SK-N-SH (cell line): ENCODE measurements at regions not wholly inside any gene's neighbourhood (a gene's known extent, or its start where the extent isn't known, plus 50 kb on each side); places are given as distances from the start of the nearest gene placed in this dataset.

Source experiments
- CTCF ChIA-PET: fragments of 300-600, 350-600 bp; formaldehyde crosslinking; extraction: SDS; loops from one replicate; lab custom pipeline; 2021; lab: Yijun Ruan, JAX
- POLR2A ChIA-PET: fragments of 350-600 bp; sonication (Branson Sonifier 250); formaldehyde crosslinking; extraction: SDS; loops from one replicate; lab custom pipeline; 2020; ENCODE audit warnings: antibody characterized with exemption, inconsistent platforms; lab: Yijun Ruan, JAX
- DNase-seq: peaks from one replicate; pipeline ENCODE4 v3.0.0; 2012
- H2AFZ ChIP-seq: fragments of 200-600 bp; sonication (generic); 2 replicates; pipeline ENCODE4 v1.8.1; 2016; ENCODE audit warnings: antibody characterized with exemption, mild to moderate bottlenecking, low read depth
- H3F3A ChIP-seq: fragments of 200-600 bp; sonication (generic); replicated peaks from 2 replicates; pipeline ENCODE3; 2016; ENCODE audit warnings: antibody characterized with exemption, mild to moderate bottlenecking; ENCODE audit not compliant: insufficient read depth
- H3K27ac ChIP-seq, 2 experiments: fragments of 200-500 bp in 1 of 2; fragments of 200-600 bp in 1 of 2; sonication (Bioruptor generic) in 1 of 2; sonication (generic), shearing (Covaris generic) in 1 of 2; 2 replicates each; pipeline versions ENCODE4 v1.5.1 to v1.6.1; 2014 to 2016; ENCODE audit warnings: low read depth in 2 of 2, inconsistent platforms in 1 of 2, low read length in 1 of 2, mild to moderate bottlenecking in 1 of 2, mixed read lengths in 1 of 2
- H3K27me3 ChIP-seq: fragments of 200-600 bp; sonication (generic), shearing (Covaris generic); 2 replicates; pipeline ENCODE4 v1.6.1; 2016; ENCODE audit warnings: mixed run types; ENCODE audit not compliant: insufficient read depth
- H3K36me3 ChIP-seq, 2 experiments: fragments of 200-500 bp in 1 of 2; fragments of 200-600 bp in 1 of 2; sonication (Bioruptor generic) in 1 of 2; sonication (generic) in 1 of 2; replicated peaks in 1 of 2; 2 replicates each; pipeline versions ENCODE3 to v1.5.1; 2014 to 2016; ENCODE audit warnings: low read length in 1 of 2, mild to moderate bottlenecking in 1 of 2; ENCODE audit not compliant: insufficient read depth in 2 of 2, control insufficient read depth in 1 of 2
- H3K4me1 ChIP-seq, 2 experiments: fragments of 200-500 bp in 1 of 2; fragments of 200-600 bp in 1 of 2; sonication (Bioruptor generic) in 1 of 2; sonication (generic), shearing (Covaris generic) in 1 of 2; 2 replicates each; pipeline versions ENCODE4 v1.5.1 to v1.6.1; 2014 to 2016; ENCODE audit warnings: low read depth in 1 of 2, low read length in 1 of 2, mixed run types in 1 of 2; ENCODE audit not compliant: insufficient read depth in 2 of 2, control insufficient read depth in 1 of 2
- H3K4me2 ChIP-seq: fragments of 200-600 bp; sonication (generic), shearing (Covaris generic); 2 replicates; pipeline ENCODE4 v1.6.1; 2017; ENCODE audit warnings: mixed run types
- H3K4me3 ChIP-seq, 2 experiments: fragments of 200-500 bp in 1 of 2; fragments of 200-600 bp in 1 of 2; sonication (Bioruptor generic) in 1 of 2; sonication (generic), shearing (Covaris generic) in 1 of 2; 2 replicates each; pipeline versions ENCODE4 v1.5.1 to v1.8.1; 2014 to 2016; ENCODE audit warnings: low read depth in 2 of 2, inconsistent platforms in 1 of 2, low read length in 1 of 2, mild to moderate bottlenecking in 1 of 2, mixed read lengths in 1 of 2, moderate library complexity in 1 of 2
- H3K79me2 ChIP-seq: fragments of 200-600 bp; sonication (generic); 2 replicates; pipeline ENCODE4 v1.8.1; 2017; ENCODE audit warnings: mild to moderate bottlenecking; ENCODE audit not compliant: insufficient read depth
- H3K9ac ChIP-seq: fragments of 200-600 bp; sonication (generic); 2 replicates; pipeline ENCODE4 v1.6.1; 2017; ENCODE audit warnings: mixed run types
- H3K9me2 ChIP-seq: fragments of 200-600 bp; sonication (generic); 2 replicates; pipeline ENCODE4 v1.6.1; 2017; ENCODE audit warnings: mixed run types
- H3K9me3 ChIP-seq: fragments of 200-600 bp; sonication (generic); 2 replicates; pipeline ENCODE4 v1.6.1; 2017; ENCODE audit warnings: mixed run types, mild to moderate bottlenecking, moderate library complexity
- H4K20me1 ChIP-seq: fragments of 200-600 bp; sonication (generic); 2 replicates; pipeline ENCODE4 v1.6.1; 2017; ENCODE audit warnings: mild to moderate bottlenecking, mixed run types; ENCODE audit not compliant: insufficient read depth
- CHD2 ChIP-seq: fragments of 150-350 bp; IDR thresholded peaks from 2 replicates; pipeline ENCODE4 v1.6.1; 2018; ENCODE audit warnings: low read length; ENCODE audit not compliant: partially characterized antibody
- EP300 ChIP-seq, 2 experiments: IDR thresholded peaks; 2 replicates each; pipeline versions ENCODE4 v1.4.0 to v1.6.1; 2012; ENCODE audit warnings: borderline replicate concordance in 1 of 2, low read depth in 1 of 2, low read length in 1 of 2
- FOXJ3 ChIP-seq: sonication (generic); formaldehyde crosslinking; IDR thresholded peaks from 2 replicates; pipeline ENCODE4 v1.5.1; 2020; ENCODE audit warnings: mild to moderate bottlenecking, missing genetic modification reagents
- FOXM1 ChIP-seq: IDR thresholded peaks from 2 replicates; pipeline ENCODE4 v1.4.0; 2012; ENCODE audit warnings: low read depth, mild to moderate bottlenecking
- IRF3 ChIP-seq: fragments of 150-350 bp; IDR thresholded peaks from 2 replicates; pipeline ENCODE4 v1.6.1; 2016; ENCODE audit warnings: mild to moderate bottlenecking, low read depth, low read length
- JUND ChIP-seq: IDR thresholded peaks from 2 replicates; pipeline ENCODE4 v1.4.0; 2012
- MAX ChIP-seq: IDR thresholded peaks from 2 replicates; pipeline ENCODE4 v1.4.0; 2012; ENCODE audit warnings: low read depth
- NFIC ChIP-seq: IDR thresholded peaks from 2 replicates; pipeline ENCODE4 v1.4.0; 2012; ENCODE audit warnings: borderline replicate concordance
- NRF1 ChIP-seq: IDR thresholded peaks from 2 replicates; pipeline ENCODE4 v1.6.1; 2012; ENCODE audit warnings: low read depth, mild to moderate bottlenecking, low read length
- RCOR1 ChIP-seq: fragments of 150-350 bp; IDR thresholded peaks from 2 replicates; pipeline ENCODE4 v1.6.1; 2017; ENCODE audit warnings: antibody characterized with exemption, low read length
- SIN3A ChIP-seq: IDR thresholded peaks from 2 replicates; pipeline ENCODE4 v1.6.1; 2012; ENCODE audit warnings: low read depth, mild to moderate bottlenecking, low read length, moderate library complexity, borderline replicate concordance
- SMC3 ChIP-seq: IDR thresholded peaks from 2 replicates; pipeline ENCODE4 v1.6.1; 2012; ENCODE audit warnings: low read depth, low read length, improper control_type of control experiment
- TAF1 ChIP-seq: IDR thresholded peaks from 2 replicates; pipeline ENCODE4 v1.6.1; 2012; ENCODE audit warnings: low read depth, mild to moderate bottlenecking, low read length, moderate library complexity, borderline replicate concordance
- TCF12 ChIP-seq: IDR thresholded peaks from 2 replicates; pipeline ENCODE4 v1.4.0; 2012
- TEAD4 ChIP-seq: IDR thresholded peaks from 2 replicates; pipeline ENCODE4 v1.4.0; 2012; ENCODE audit warnings: mild to moderate bottlenecking, borderline replicate concordance; ENCODE audit not compliant: insufficient read depth
- USF1 ChIP-seq: IDR thresholded peaks from 2 replicates; pipeline ENCODE4 v1.4.0; 2012; ENCODE audit warnings: low read depth, borderline replicate concordance
- WGBS: methylation state at CpG from one replicate; pipeline ENCODE4 v1.1.6; 2017; ENCODE audit warnings: low lambda C conversion rate; 5-methylcytosine and 5-hydroxymethylcytosine counted together

GRCh38 chr6:145428706-145429105, 306.6 kb downstream of the EPM2A start:
- no peak overlapping the region for H3K4me3 ChIP-seq
- no peaks in the 10 kb centered on the region for H3F3A ChIP-seq
- no peaks in the 10 kb centered on the region for H3K36me3 ChIP-seq
- WGBS, result 20% methylated on average over 6 of the region's 6 CpGs
- no peaks in the 10 kb centered on the region for H3K9me2 ChIP-seq
- ChIA-PET POLR2A (no interaction called here), CTCF (no interaction called here)
- no peak overlapping the region for H3K4me2 ChIP-seq
- no peaks in the 10 kb centered on the region; a peak in 1 of 4 replicates for H3K4me1 ChIP-seq
- DNase-seq, result no peak
- H3K9me3 ChIP-seq, result no peaks in the 10 kb centered on the region
- H3K27me3 ChIP-seq, result no peaks in the 10 kb centered on the region
- no peak overlapping the region for H2AFZ ChIP-seq
- H3K79me2 ChIP-seq, result no peaks in the 10 kb centered on the region
- H3K27ac ChIP-seq, result no peak overlapping the region; a peak in 1 of 4 replicates
- no peak overlapping the region for H3K9ac ChIP-seq
- TF ChIP-seq EP300 (IDR thresholded peaks at IDR 0.05; ENCODE audit: borderline replicate concordance in 1 of 2, low read depth in 1 of 2, low read length in 1 of 2), result no peak
- no peak for TF ChIP-seq JUND
- TF ChIP-seq TCF12, result no peak
- TF ChIP-seq MAX, result no peak
- TF ChIP-seq NFIC, result no peak
- TF ChIP-seq SMC3, result no peak
- no peak for TF ChIP-seq FOXJ3 (CRISPR knock-in tag)
- TF ChIP-seq IRF3, result no peak
- no peak for TF ChIP-seq SIN3A
- TF ChIP-seq NRF1, result no peak
- no peak for TF ChIP-seq FOXM1
- TF ChIP-seq TEAD4, result no peak
- TF ChIP-seq, all 33 proteins: peak for 0
- H4K20me1 ChIP-seq, result no peaks in the 10 kb centered on the region

GRCh38 chr6:145442110-145442509, 293.2 kb downstream of the EPM2A start:
- ChIA-PET POLR2A (no interaction called here), CTCF (no interaction called here)
- 48% methylated on average over 2 of the region's 2 CpGs for WGBS
- no peak for TF ChIP-seq RCOR1
- no peak for TF ChIP-seq TCF12
- no peak for TF ChIP-seq TAF1
- TF ChIP-seq FOXJ3 (CRISPR knock-in tag), result no peak
- no peak for TF ChIP-seq CHD2
- TF ChIP-seq USF1, result no peak
- Histone ChIP-seq H4K20me1 (no peaks in the 10 kb centered on the region), H3K9me2 (no peaks in the 10 kb centered on the region), H3K79me2 (no peaks in the 10 kb centered on the region), H3F3A (no peaks in the 10 kb centered on the region), H3K36me3 (no peaks in the 10 kb centered on the region), H3K4me3 (no peak overlapping the region), H2AFZ (no peak overlapping the region), H3K4me2 (no peak overlapping the region), H3K27ac (no peak overlapping the region), H3K27me3 (no peaks in the 10 kb centered on the region), H3K4me1 (no peaks in the 10 kb centered on the region), H3K9me3 (no peaks in the 10 kb centered on the region), H3K9ac (no peak overlapping the region)
- no peak for DNase-seq
